Calu3 (cell line): ENCODE measurements at regions not wholly inside any gene's neighbourhood (a gene's known extent, or its start where the extent isn't known, plus 50 kb on each side); places are given as distances from the start of the nearest gene placed in this dataset.

Source experiments
- BruUV-seq: library from RNA; stranded (reverse); fragments of 400-500 nt; replicated peaks from 2 replicates; lab custom pipeline; 2021; lab: Mats Ljungman, UMichigan
- CTCF ChIA-PET: fragments of 300-600 bp; sonication (Branson Sonifier 250); formaldehyde crosslinking; loops from one replicate; lab custom pipeline; 2022; ENCODE audit warnings: antibody characterized with exemption; lab: Charles Lee
- DNase-seq: peaks from one replicate; pipeline ENCODE4 v3.0.0; 2022
- H3K27ac Mint-ChIP-seq: one replicate; pipeline ENCODE4 v1.8.0; 2022; ENCODE audit warnings: mixed read lengths; ENCODE audit not compliant: unreplicated experiment
- H3K27me3 Mint-ChIP-seq: one replicate; pipeline ENCODE4 v1.8.0; 2022; ENCODE audit warnings: mixed read lengths; ENCODE audit not compliant: unreplicated experiment
- H3K36me3 Mint-ChIP-seq: one replicate; pipeline ENCODE4 v1.8.0; 2022; ENCODE audit warnings: mild to moderate bottlenecking, moderate library complexity, mixed read lengths; ENCODE audit not compliant: insufficient read depth, unreplicated experiment
- H3K4me1 Mint-ChIP-seq: one replicate; pipeline ENCODE4 v1.8.0; 2022; ENCODE audit warnings: mild to moderate bottlenecking, low read depth, mixed read lengths; ENCODE audit not compliant: unreplicated experiment
- H3K4me3 Mint-ChIP-seq: one replicate; pipeline ENCODE4 v1.8.0; 2022; ENCODE audit warnings: mild to moderate bottlenecking, low read depth, moderate library complexity, mixed read lengths; ENCODE audit not compliant: unreplicated experiment
- H3K9me3 Mint-ChIP-seq: one replicate; pipeline ENCODE4 v1.8.0; 2022; ENCODE audit warnings: low read depth, mixed read lengths; ENCODE audit not compliant: unreplicated experiment
- CTCF ChIP-seq: fragments of 200-600 bp; IDR thresholded peaks from one replicate; pipeline ENCODE4 v1.8.0; 2022; ENCODE audit warnings: antibody characterized with exemption; ENCODE audit not compliant: unreplicated experiment
- intact Hi-C: fragments of 100-400 bp; cut with micrococcal nuclease; formaldehyde crosslinking; loops from one replicate; pipeline ENCODE4 v1.10.0; 2022; ENCODE audit not compliant: unreplicated experiment

- Mint-ChIP-seq H3K27me3 (no peaks in the 10 kb centered on the region), H3K4me3 (no peak overlapping the region), H3K4me1 (no peaks in the 10 kb centered on the region), H3K36me3 (no peaks in the 10 kb centered on the region), H3K9me3 (no peaks in the 10 kb centered on the region), H3K27ac (no peak overlapping the region)
- intact Hi-C loops: no loop called here
- no peak for TF ChIP-seq CTCF
- BruUV-seq: no TSS peak
- CTCF ChIA-PET: no interaction called here
- DNase-seq: no peak
Measured at GRCh38 chr10:128522551-128523308, 396.5 kb upstream of the MKI67 start.

GRCh38 chr10:128525444-128525843, 399.2 kb upstream of the MKI67 start:
- no peak overlapping the region for H3K4me3 Mint-ChIP-seq
- intact Hi-C loops: no loop called here
- CTCF ChIA-PET: no interaction called here
- H3K27ac Mint-ChIP-seq: no peak overlapping the region
- TF ChIP-seq CTCF: no peak
- H3K9me3 Mint-ChIP-seq: no peaks in the 10 kb centered on the region
- H3K36me3 Mint-ChIP-seq: no peaks in the 10 kb centered on the region
- H3K27me3 Mint-ChIP-seq: no peaks in the 10 kb centered on the region
- H3K4me1 Mint-ChIP-seq: no peaks in the 10 kb centered on the region
- BruUV-seq: no TSS peak
- DNase-seq: no peak

- H3K4me1 Mint-ChIP-seq: no peaks in the 10 kb centered on the region
- intact Hi-C loops: no loop called here
- H3K27ac Mint-ChIP-seq: no peak overlapping the region
- BruUV-seq: no TSS peak
- no peak for TF ChIP-seq CTCF
- CTCF ChIA-PET: no interaction called here
- no peaks in the 10 kb centered on the region for H3K27me3 Mint-ChIP-seq
- no peaks in the 10 kb centered on the region for H3K9me3 Mint-ChIP-seq
- no peak for DNase-seq
- H3K36me3 Mint-ChIP-seq: no peaks in the 10 kb centered on the region
- H3K4me3 Mint-ChIP-seq: no peak overlapping the region
Measured at GRCh38 chr10:128525936-128526335, 399.7 kb upstream of the MKI67 start.

- no peak overlapping the region for H3K4me3 Mint-ChIP-seq
- no peak overlapping the region for H3K27ac Mint-ChIP-seq
- H3K36me3 Mint-ChIP-seq: no peaks in the 10 kb centered on the region
- no peak for TF ChIP-seq CTCF
- BruUV-seq: no TSS peak
- intact Hi-C loops: no loop called here
- CTCF ChIA-PET: no interaction called here
- H3K4me1 Mint-ChIP-seq: no peaks in the 10 kb centered on the region
- DNase-seq: no peak
- no peaks in the 10 kb centered on the region for H3K27me3 Mint-ChIP-seq
- H3K9me3 Mint-ChIP-seq: no peaks in the 10 kb centered on the region
Measured at GRCh38 chr10:128526791-128527375, 400.7 kb upstream of the MKI67 start.
